HL-60 (cell line): ENCODE measurements at regions not wholly inside any gene's neighbourhood (a gene's known extent, or its start where the extent isn't known, plus 50 kb on each side); places are given as distances from the start of the nearest gene placed in this dataset.

Experiments used
- CTCF ChIP-seq: IDR thresholded peaks from one replicate; pipeline ENCODE4 v1.5.1; 2011; ENCODE audit warnings: low read length, control low read depth, inconsistent platforms; ENCODE audit not compliant: insufficient read depth
- POLR2AphosphoS5 ChIP-seq: IDR thresholded peaks from 2 replicates; pipeline ENCODE4 v1.6.1; 2012; ENCODE audit warnings: low read depth
- SPI1 ChIP-seq: IDR thresholded peaks from 2 replicates; pipeline ENCODE4 v1.6.1; 2012; ENCODE audit warnings: low read depth, mild to moderate bottlenecking, borderline replicate concordance

- TF ChIP-seq SPI1 (no peak), CTCF (no peak), POLR2AphosphoS5 (no peak)
Measured at GRCh38 chr18:72410399-72410798, 133.7 kb downstream of the CBLN2 start.
